ENCODE measurements at regions not wholly inside any gene's neighbourhood (a gene's known extent, or its start where the extent isn't known, plus 50 kb on each side); places are given as distances from the start of the nearest gene placed in this dataset.

- DNase-seq = no peak
- intact Hi-C loops (cut with DNase I) = no loop called here
Observed at GRCh38 chr18:25675123-25675850, 323.3 kb upstream of the ZNF521 start.

GRCh38 chr18:25674183-25674582 lies 322.2 kb upstream of the ZNF521 start:
- no peak for DNase-seq
- intact Hi-C loops (cut with DNase I) = no loop called here

- intact Hi-C loops (cut with DNase I) = no loop called here
- no peak for DNase-seq
Observed at GRCh38 chr18:25672490-25672889, 320.5 kb upstream of the ZNF521 start.

- no peak for DNase-seq
- intact Hi-C loops (cut with DNase I) = no loop called here
Observed at GRCh38 chr18:25669741-25670140, 317.8 kb upstream of the ZNF521 start.

- no peak for DNase-seq
- intact Hi-C loops (cut with DNase I) = no loop called here
Observed at GRCh38 chr18:25662272-25662671, 310.3 kb upstream of the ZNF521 start.

- intact Hi-C loops (cut with DNase I) = no loop called here
Observed at GRCh38 chr18:25661831-25662230, 309.9 kb upstream of the ZNF521 start.

GRCh38 chr18:25659541-25659940 lies 307.6 kb upstream of the ZNF521 start:
- no peak for DNase-seq
- intact Hi-C loops (cut with DNase I) = no loop called here

More at GRCh38 chr18:25661831-25662230, 309.9 kb upstream of the ZNF521 start:
- DNase-seq = no peak

GRCh38 chr18:25658476-25658875 lies 306.5 kb upstream of the ZNF521 start:
- no peak for DNase-seq
- intact Hi-C loops (cut with DNase I) = no loop called here

GRCh38 chr18:25651553-25651952 lies 299.6 kb upstream of the ZNF521 start:
- intact Hi-C loops (cut with DNase I) = no loop called here
- DNase-seq = no peak

GRCh38 chr18:25650201-25650941 lies 298.4 kb upstream of the ZNF521 start:
- DNase-seq = no peak
- intact Hi-C loops (cut with DNase I) = no loop called here

- intact Hi-C loops (cut with DNase I) = no loop called here
- no peak for DNase-seq
Observed at GRCh38 chr18:25648716-25649260, 296.8 kb upstream of the ZNF521 start.

- intact Hi-C loops (cut with DNase I) = no loop called here
- no peak for DNase-seq
Observed at GRCh38 chr18:25647404-25647803, 295.4 kb upstream of the ZNF521 start.

- no peak for DNase-seq
- intact Hi-C loops (cut with DNase I) = no loop called here
Observed at GRCh38 chr18:25646971-25647370, 295.0 kb upstream of the ZNF521 start.

- DNase-seq = no peak
- intact Hi-C loops (cut with DNase I) = no loop called here
Observed at GRCh38 chr18:25639596-25639995, 287.6 kb upstream of the ZNF521 start.

GRCh38 chr18:25633563-25633962 lies 281.6 kb upstream of the ZNF521 start:
- intact Hi-C loops (cut with DNase I) = no loop called here
- no peak for DNase-seq

GRCh38 chr18:25630682-25631081 lies 278.7 kb upstream of the ZNF521 start:
- intact Hi-C loops (cut with DNase I) = no loop called here
- DNase-seq = no peak

- intact Hi-C loops (cut with DNase I) = no loop called here
- no peak for DNase-seq
Observed at GRCh38 chr18:25621682-25622081, 269.7 kb upstream of the ZNF521 start.

- intact Hi-C loops (cut with DNase I) = no loop called here
- DNase-seq = no peak
Observed at GRCh38 chr18:25621144-25621543, 269.2 kb upstream of the ZNF521 start.

GRCh38 chr18:25614168-25614567 lies 262.2 kb upstream of the ZNF521 start:
- intact Hi-C loops (cut with DNase I) = no loop called here
- DNase-seq = no peak

GRCh38 chr18:25612466-25612865 lies 260.5 kb upstream of the ZNF521 start:
- no peak for DNase-seq

GRCh38 chr18:25608091-25608490 lies 256.1 kb upstream of the ZNF521 start:
- intact Hi-C loops (cut with DNase I) = no loop called here
- no peak for DNase-seq

More at GRCh38 chr18:25612466-25612865, 260.5 kb upstream of the ZNF521 start:
- intact Hi-C loops (cut with DNase I) = no loop called here

Data from head of caudate nucleus (tissue), 42 donors.